Panc1 (cell line): ENCODE measurements at regions not wholly inside any gene's neighbourhood (a gene's known extent, or its start where the extent isn't known, plus 50 kb on each side); places are given as distances from the start of the nearest gene placed in this dataset.

Experiments
- POLR2AphosphoS5 ChIP-seq: IDR thresholded peaks from 2 replicates; pipeline ENCODE4 v1.6.1; 2012; ENCODE audit warnings: mild to moderate bottlenecking, low read depth, low read length, moderate library complexity
- SIN3A ChIP-seq: IDR thresholded peaks from 2 replicates; pipeline ENCODE4 v1.6.1; 2012; ENCODE audit warnings: low read depth, mild to moderate bottlenecking, low read length, moderate library complexity, borderline replicate concordance; ENCODE audit not compliant: insufficient read depth
- TF ChIP-seq, protein P1 (sequence below): fragments of 450-650 bp; IDR thresholded peaks from 2 replicates; pipeline ENCODE4 v1.5.1; 2017; ENCODE audit warnings: mild to moderate bottlenecking

- no peak for TF ChIP-seq SIN3A
- TF ChIP-seq, protein P1, sequence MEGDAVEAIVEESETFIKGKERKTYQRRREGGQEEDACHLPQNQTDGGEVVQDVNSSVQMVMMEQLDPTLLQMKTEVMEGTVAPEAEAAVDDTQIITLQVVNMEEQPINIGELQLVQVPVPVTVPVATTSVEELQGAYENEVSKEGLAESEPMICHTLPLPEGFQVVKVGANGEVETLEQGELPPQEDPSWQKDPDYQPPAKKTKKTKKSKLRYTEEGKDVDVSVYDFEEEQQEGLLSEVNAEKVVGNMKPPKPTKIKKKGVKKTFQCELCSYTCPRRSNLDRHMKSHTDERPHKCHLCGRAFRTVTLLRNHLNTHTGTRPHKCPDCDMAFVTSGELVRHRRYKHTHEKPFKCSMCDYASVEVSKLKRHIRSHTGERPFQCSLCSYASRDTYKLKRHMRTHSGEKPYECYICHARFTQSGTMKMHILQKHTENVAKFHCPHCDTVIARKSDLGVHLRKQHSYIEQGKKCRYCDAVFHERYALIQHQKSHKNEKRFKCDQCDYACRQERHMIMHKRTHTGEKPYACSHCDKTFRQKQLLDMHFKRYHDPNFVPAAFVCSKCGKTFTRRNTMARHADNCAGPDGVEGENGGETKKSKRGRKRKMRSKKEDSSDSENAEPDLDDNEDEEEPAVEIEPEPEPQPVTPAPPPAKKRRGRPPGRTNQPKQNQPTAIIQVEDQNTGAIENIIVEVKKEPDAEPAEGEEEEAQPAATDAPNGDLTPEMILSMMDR = no peak
- TF ChIP-seq POLR2AphosphoS5 = no peak
Measured at GRCh38 chr22:40111451-40111850, 66.3 kb upstream of the TNRC6B start.
